BLaER1 (cell line): ENCODE measurements at regions not wholly inside any gene's neighbourhood (a gene's known extent, or its start where the extent isn't known, plus 50 kb on each side); places are given as distances from the start of the nearest gene placed in this dataset.

Source experiments
- H3K27ac ChIP-seq: shearing (Covaris generic); formaldehyde crosslinking; 2 replicates; pipeline ENCODE4 v1.8.1; 2022
- H3K27me3 ChIP-seq: shearing (Covaris generic); formaldehyde crosslinking; 2 replicates; pipeline ENCODE4 v1.8.1; 2022
- H3K36me3 ChIP-seq: shearing (Covaris generic); formaldehyde crosslinking; 2 replicates; pipeline ENCODE4 v1.8.1; 2022
- H3K4me1 ChIP-seq: shearing (Covaris generic); formaldehyde crosslinking; 2 replicates; pipeline ENCODE4 v1.8.1; 2022
- H3K4me2 ChIP-seq: shearing (Covaris generic); formaldehyde crosslinking; 2 replicates; pipeline ENCODE4 v1.8.1; 2022
- H3K4me3 ChIP-seq: shearing (Covaris generic); formaldehyde crosslinking; 2 replicates; pipeline ENCODE4 v1.8.1; 2022
- H3K9ac ChIP-seq: shearing (Covaris generic); formaldehyde crosslinking; 2 replicates; pipeline ENCODE4 v1.8.1; 2022
- H3K9me3 ChIP-seq: shearing (Covaris generic); formaldehyde crosslinking; 2 replicates; pipeline ENCODE4 v1.8.1; 2022
- H4K20me1 ChIP-seq: shearing (Covaris generic); formaldehyde crosslinking; 2 replicates; pipeline ENCODE4 v1.8.1; 2022
- Cebpa-rat ChIP-seq: shearing (Covaris generic); IDR thresholded peaks from 2 replicates; pipeline ENCODE4 v1.8.1; 2022

GRCh38 chr3:159593927-159594605 is 394.6 kb upstream of the IL12A start:
- Histone ChIP-seq H4K20me1 (no peaks in the 10 kb centered on the region), H3K9me3 (no peaks in the 10 kb centered on the region), H3K27me3 (no peaks in the 10 kb centered on the region), H3K36me3 (no peaks in the 10 kb centered on the region), H3K4me1 (no peaks in the 10 kb centered on the region), H3K27ac (no peak overlapping the region), H3K4me2 (no peak overlapping the region), H3K9ac (no peak overlapping the region), H3K4me3 (no peak overlapping the region)
- no peak for TF ChIP-seq Cebpa-rat

GRCh38 chr3:159600291-159600690 is 388.3 kb upstream of the IL12A start:
- no peak overlapping the region for H3K9ac ChIP-seq
- no peak overlapping the region for H3K27ac ChIP-seq
- no peaks in the 10 kb centered on the region for H3K27me3 ChIP-seq
- H3K9me3 ChIP-seq, result peaks cover 25% of the 10 kb centered on the region
- no peak overlapping the region for H3K4me2 ChIP-seq
- no peaks in the 10 kb centered on the region for H3K36me3 ChIP-seq
- H4K20me1 ChIP-seq, result no peaks in the 10 kb centered on the region
- no peaks in the 10 kb centered on the region for H3K4me1 ChIP-seq
- no peak for TF ChIP-seq Cebpa-rat
- no peak overlapping the region for H3K4me3 ChIP-seq

GRCh38 chr3:159604151-159604581 is 384.5 kb upstream of the IL12A start:
- H3K36me3 ChIP-seq, result no peaks in the 10 kb centered on the region
- H3K4me1 ChIP-seq, result no peaks in the 10 kb centered on the region
- no peak overlapping the region for H3K9ac ChIP-seq
- no peak for TF ChIP-seq Cebpa-rat
- no peak overlapping the region for H3K4me2 ChIP-seq
- peaks cover 25% of the 10 kb centered on the region for H3K9me3 ChIP-seq
- H3K27ac ChIP-seq, result no peak overlapping the region
- H4K20me1 ChIP-seq, result no peaks in the 10 kb centered on the region
- no peaks in the 10 kb centered on the region for H3K27me3 ChIP-seq
- H3K4me3 ChIP-seq, result no peak overlapping the region

GRCh38 chr3:159605101-159605500 is 383.5 kb upstream of the IL12A start:
- H3K9me3 ChIP-seq, result peaks cover 18% of the 10 kb centered on the region
- H4K20me1 ChIP-seq, result no peaks in the 10 kb centered on the region
- no peaks in the 10 kb centered on the region for H3K4me1 ChIP-seq
- H3K9ac ChIP-seq, result no peak overlapping the region
- H3K36me3 ChIP-seq, result no peaks in the 10 kb centered on the region
- H3K4me3 ChIP-seq, result no peak overlapping the region
- H3K27me3 ChIP-seq, result no peaks in the 10 kb centered on the region
- no peak overlapping the region for H3K4me2 ChIP-seq
- TF ChIP-seq Cebpa-rat, result no peak
- no peak overlapping the region for H3K27ac ChIP-seq

- Histone ChIP-seq H3K4me2 (no peak overlapping the region), H3K9ac (no peak overlapping the region), H3K27ac (no peak overlapping the region), H3K4me1 (no peaks in the 10 kb centered on the region), H3K4me3 (no peak overlapping the region), H3K9me3 (peaks cover 14% of the 10 kb centered on the region), H4K20me1 (no peaks in the 10 kb centered on the region), H3K27me3 (no peaks in the 10 kb centered on the region), H3K36me3 (no peaks in the 10 kb centered on the region)
- no peak for TF ChIP-seq Cebpa-rat
Observed at GRCh38 chr3:159605776-159606175, 382.9 kb upstream of the IL12A start.

GRCh38 chr3:159607856-159608255 is 380.8 kb upstream of the IL12A start:
- no peak overlapping the region for H3K27ac ChIP-seq
- H3K9me3 ChIP-seq, result no peaks in the 10 kb centered on the region
- H3K27me3 ChIP-seq, result no peaks in the 10 kb centered on the region
- no peaks in the 10 kb centered on the region for H3K36me3 ChIP-seq
- no peak overlapping the region for H3K4me2 ChIP-seq
- no peaks in the 10 kb centered on the region for H3K4me1 ChIP-seq
- no peaks in the 10 kb centered on the region for H4K20me1 ChIP-seq
- no peak for TF ChIP-seq Cebpa-rat
- H3K9ac ChIP-seq, result no peak overlapping the region
- H3K4me3 ChIP-seq, result no peak overlapping the region

- H3K27ac ChIP-seq, result no peak overlapping the region
- no peak overlapping the region for H3K4me3 ChIP-seq
- no peaks in the 10 kb centered on the region for H3K4me1 ChIP-seq
- no peaks in the 10 kb centered on the region for H4K20me1 ChIP-seq
- H3K36me3 ChIP-seq, result no peaks in the 10 kb centered on the region
- H3K27me3 ChIP-seq, result no peaks in the 10 kb centered on the region
- H3K9ac ChIP-seq, result no peak overlapping the region
- TF ChIP-seq Cebpa-rat, result no peak
- H3K4me2 ChIP-seq, result no peak overlapping the region
- no peaks in the 10 kb centered on the region for H3K9me3 ChIP-seq
Observed at GRCh38 chr3:159608311-159608710, 380.3 kb upstream of the IL12A start.

GRCh38 chr3:159609625-159610024 is 379.0 kb upstream of the IL12A start:
- no peaks in the 10 kb centered on the region for H3K27me3 ChIP-seq
- no peak for TF ChIP-seq Cebpa-rat
- H3K27ac ChIP-seq, result no peak overlapping the region
- no peak overlapping the region for H3K9ac ChIP-seq
- no peak overlapping the region for H3K4me3 ChIP-seq
- no peaks in the 10 kb centered on the region for H3K9me3 ChIP-seq
- no peaks in the 10 kb centered on the region for H4K20me1 ChIP-seq
- H3K4me2 ChIP-seq, result no peak overlapping the region
- H3K4me1 ChIP-seq, result no peaks in the 10 kb centered on the region
- H3K36me3 ChIP-seq, result no peaks in the 10 kb centered on the region

- no peak overlapping the region for H3K4me3 ChIP-seq
- no peak overlapping the region for H3K27ac ChIP-seq
- H3K27me3 ChIP-seq, result no peaks in the 10 kb centered on the region
- no peaks in the 10 kb centered on the region for H4K20me1 ChIP-seq
- H3K9ac ChIP-seq, result no peak overlapping the region
- TF ChIP-seq Cebpa-rat, result no peak
- H3K4me1 ChIP-seq, result no peaks in the 10 kb centered on the region
- H3K9me3 ChIP-seq, result no peaks in the 10 kb centered on the region
- no peak overlapping the region for H3K4me2 ChIP-seq
- H3K36me3 ChIP-seq, result no peaks in the 10 kb centered on the region
Observed at GRCh38 chr3:159616234-159616825, 372.3 kb upstream of the IL12A start.

- no peak for TF ChIP-seq Cebpa-rat
- H3K4me3 ChIP-seq, result no peak overlapping the region
- no peaks in the 10 kb centered on the region for H3K36me3 ChIP-seq
- no peak overlapping the region for H3K9ac ChIP-seq
- no peaks in the 10 kb centered on the region for H3K27me3 ChIP-seq
- H3K4me2 ChIP-seq, result no peak overlapping the region
- no peak overlapping the region for H3K27ac ChIP-seq
- H3K9me3 ChIP-seq, result no peaks in the 10 kb centered on the region
- H3K4me1 ChIP-seq, result no peaks in the 10 kb centered on the region
- H4K20me1 ChIP-seq, result no peaks in the 10 kb centered on the region
Observed at GRCh38 chr3:159619341-159619885, 369.2 kb upstream of the IL12A start.
